GM18861 (cell line): ENCODE measurements at regions not wholly inside any gene's neighbourhood (a gene's known extent, or its start where the extent isn't known, plus 50 kb on each side); places are given as distances from the start of the nearest gene placed in this dataset.

ENCODE experiments used
- ATAC-seq: cut with Tn5 transposase; IDR thresholded peaks from one replicate; pipeline ENCODE4 v1.9.1; 2021; ENCODE audit not compliant: unreplicated experiment

GRCh38 chr6:124877468-124877867 is 84.8 kb upstream of the RNF217 start:
- no peak for ATAC-seq

GRCh38 chr6:124879110-124879991 is 82.9 kb upstream of the RNF217 start:
- ATAC-seq: no peak

DNA sequence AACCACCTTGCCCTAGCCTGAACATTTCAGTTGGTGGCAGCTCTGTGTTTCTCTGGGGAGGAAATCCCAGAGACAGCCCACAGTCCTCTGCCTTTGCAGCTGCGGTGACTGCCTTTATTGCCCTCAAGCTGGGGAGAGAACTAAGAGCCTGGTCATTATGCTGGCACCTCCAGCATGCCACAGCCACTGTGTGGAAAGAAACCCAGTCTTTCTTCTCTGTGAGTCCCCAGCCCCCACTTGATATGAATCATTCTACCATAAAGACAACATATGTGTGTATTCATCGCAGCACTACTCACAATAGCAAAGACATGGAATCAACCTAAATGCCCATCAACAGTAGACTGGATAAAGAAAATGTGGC is 82.3 kb upstream of the RNF217 start:
- no peak for ATAC-seq

GRCh38 chr6:124881898-124882578 is 80.2 kb upstream of the RNF217 start:
- peak; percentile 53 for ATAC-seq

DNA sequence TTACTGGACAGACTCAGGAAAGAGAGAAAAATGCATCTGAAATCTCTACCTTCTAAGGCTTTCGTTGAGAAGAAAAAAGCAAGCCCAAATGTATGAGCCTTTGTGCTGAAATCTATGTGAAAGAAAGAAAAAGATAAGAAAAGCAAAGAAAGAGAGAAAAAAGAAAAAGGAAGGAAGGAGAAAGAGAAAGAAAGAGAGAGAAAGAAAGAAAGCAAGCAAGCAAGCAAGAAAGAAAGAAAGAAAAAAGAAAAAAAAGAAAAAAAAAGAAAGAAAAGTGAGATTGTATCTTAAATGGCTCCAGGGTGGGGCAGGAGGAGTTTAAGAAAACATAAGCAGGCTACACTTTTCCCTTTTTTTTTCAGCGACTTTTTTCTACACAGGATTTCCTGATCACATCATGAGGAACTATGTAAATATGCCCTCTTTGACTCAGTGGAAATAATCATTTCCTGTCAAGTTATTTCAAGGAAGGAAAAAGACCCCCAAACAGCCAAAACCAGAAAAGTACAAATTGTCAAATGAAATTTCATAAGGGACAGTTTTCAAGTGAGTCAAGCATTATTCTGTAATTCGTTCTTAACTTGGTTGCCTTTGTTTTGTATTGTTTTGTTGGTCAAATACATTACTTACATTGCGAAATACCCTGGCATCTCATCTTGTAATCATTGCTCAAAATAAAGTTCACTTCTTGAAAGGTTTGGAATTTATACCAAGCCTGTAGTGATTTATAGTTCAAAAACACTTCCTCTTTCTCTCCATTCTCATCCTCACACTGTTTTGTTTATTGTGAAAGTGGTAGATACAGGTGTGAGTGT is 79.5 kb upstream of the RNF217 start:
- ATAC-seq: no peak

GRCh38 chr6:124885171-124885570 is 77.1 kb upstream of the RNF217 start:
- no peak for ATAC-seq

- ATAC-seq: peak; percentile 35
Observed at GRCh38 chr6:124887872-124888580, 74.2 kb upstream of the RNF217 start.

DNA sequence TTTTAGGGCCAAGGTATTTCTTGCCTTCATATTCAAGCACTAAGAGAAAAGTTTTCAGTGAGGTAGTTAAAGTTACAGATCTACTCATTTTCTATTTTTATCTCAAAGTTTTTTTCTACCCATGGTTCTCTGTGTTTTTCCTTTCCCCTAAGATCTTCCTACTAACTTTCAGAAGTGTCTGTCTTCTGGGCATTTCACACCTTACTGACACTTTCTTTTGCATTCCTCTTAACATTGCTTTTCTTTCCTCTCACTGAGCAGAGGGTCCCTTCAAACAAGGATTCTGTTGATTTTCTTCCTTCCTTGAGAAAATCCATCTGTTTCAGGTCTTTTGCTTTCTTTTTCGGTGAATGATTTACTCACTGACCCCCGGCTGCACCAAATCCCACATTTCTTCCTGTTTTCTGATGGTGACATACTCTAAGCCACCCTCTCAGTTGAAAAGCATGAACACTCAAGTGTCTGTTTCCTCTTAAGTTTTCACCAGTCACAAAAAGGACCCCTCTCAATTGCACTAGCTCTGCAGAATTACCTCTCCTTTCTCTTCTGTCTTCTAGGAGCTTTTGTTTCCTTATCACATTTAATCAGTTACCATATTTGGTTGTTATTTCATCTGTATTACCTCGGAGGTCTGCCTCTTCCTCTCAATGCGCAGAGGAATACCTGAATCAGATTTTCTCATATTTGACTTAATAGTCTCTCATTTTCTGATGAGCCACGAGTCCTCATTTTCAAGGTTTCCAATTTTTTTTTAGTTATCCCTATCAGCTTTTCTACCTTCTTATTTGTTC is 73.5 kb upstream of the RNF217 start:
- peak; percentile 46 for ATAC-seq

DNA sequence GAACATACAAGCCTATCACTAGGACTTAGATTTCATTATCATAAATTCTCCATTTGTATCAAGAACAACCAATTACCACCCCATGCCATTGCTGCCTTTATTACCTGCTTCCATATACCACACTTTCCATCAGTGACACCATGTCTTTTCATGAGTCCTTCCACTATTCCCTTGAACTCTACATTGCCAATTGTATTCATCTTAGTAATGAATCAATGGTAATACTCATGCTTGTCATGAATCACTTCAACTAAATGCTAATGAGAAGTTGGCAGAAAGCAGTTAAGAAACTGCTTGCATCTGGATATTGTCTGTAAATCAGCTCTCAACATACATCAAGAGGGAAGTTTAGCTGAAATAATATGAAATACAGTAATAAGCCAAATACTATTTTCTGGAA is 61.2 kb upstream of the RNF217 start:
- no peak for ATAC-seq

DNA sequence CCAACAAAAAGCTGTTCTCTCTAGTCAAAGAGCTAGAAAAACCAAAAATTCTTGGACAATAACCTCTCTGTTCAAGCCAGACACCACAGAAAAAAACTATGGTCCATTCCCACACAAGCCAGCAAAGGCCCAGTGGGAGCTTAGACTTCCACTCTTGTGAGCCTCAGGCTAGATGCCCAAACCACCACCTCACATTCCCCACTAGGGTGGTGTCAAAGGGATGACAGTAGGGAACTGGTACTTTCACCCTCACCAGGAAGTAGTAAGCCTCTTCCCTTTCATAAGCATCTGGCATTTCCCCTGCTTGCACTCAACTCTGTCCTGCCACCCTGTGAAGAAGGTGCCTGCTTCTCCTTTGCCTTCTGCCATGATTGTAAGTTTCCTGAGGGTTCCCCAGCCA is 58.4 kb upstream of the RNF217 start:
- no peak for ATAC-seq

DNA sequence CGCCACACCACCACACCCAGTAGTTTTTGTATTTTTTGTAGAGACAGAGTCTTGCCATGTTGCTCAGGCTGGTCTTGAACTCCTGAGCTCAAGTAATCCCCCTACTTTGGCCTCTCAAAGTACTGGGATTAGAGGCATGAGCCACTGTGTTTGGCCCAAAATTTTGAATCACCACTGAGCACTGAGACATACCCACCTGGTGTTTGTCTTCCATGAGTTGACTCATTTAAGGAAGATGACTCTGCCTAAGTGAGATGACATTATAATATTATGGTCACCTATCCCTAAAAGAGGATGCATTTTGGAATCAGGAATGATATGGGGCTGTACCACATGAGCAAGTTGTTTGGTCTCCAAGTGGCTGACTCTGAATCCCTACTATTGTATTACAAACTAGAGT is 54.6 kb upstream of the RNF217 start:
- ATAC-seq: no peak
